Astrocyte of the cerebellum (primary cell): ENCODE measurements at regions not wholly inside any gene's neighbourhood (a gene's known extent, or its start where the extent isn't known, plus 50 kb on each side); places are given as distances from the start of the nearest gene placed in this dataset.

Experiments
- DNase-seq: peaks from one replicate; pipeline ENCODE4 v3.0.0-alpha.2; 2011; ENCODE audit warnings: low read depth
- H3K4me3 ChIP-seq: 2 replicates; pipeline ENCODE4 v1.5.1; 2011; ENCODE audit warnings: mild to moderate bottlenecking, low read depth, low read length, moderate library complexity
- in situ Hi-C: cut with HindIII; loops from 2 replicates; pipeline ENCODE4 v1.10.0; 2017; ENCODE audit warnings: low sequenced_read_pairs
- TF ChIP-seq, protein P1 (sequence below): IDR thresholded peaks from 2 replicates; pipeline ENCODE4 v1.5.1; 2012; ENCODE audit warnings: low read length, low read depth, moderate library complexity, mild to moderate bottlenecking; ENCODE audit errors: missing control alignments

DNA sequence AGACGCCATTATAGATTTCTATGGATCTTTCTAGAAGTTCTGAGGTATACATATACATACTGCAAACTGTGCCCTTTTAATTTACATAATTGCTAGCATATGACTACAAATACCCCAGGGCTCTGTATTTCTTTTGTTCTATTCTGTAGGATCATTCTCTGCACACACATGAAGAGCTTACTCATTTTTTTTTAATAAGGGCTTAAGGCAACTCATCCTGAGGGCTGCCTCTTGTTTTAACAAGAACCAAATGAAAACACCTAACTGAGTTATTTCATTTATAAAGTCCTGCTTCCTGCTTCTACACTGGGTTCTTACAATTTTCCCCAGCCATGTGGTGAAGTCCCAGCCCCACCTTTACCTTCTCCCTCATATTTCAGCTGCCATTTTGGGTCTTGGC is 390.5 kb downstream of the IRS1 start:
- in situ Hi-C loops: no loop called here
- H3K4me3 ChIP-seq: no peak overlapping the region
- DNase-seq: no peak
- TF ChIP-seq, protein P1, sequence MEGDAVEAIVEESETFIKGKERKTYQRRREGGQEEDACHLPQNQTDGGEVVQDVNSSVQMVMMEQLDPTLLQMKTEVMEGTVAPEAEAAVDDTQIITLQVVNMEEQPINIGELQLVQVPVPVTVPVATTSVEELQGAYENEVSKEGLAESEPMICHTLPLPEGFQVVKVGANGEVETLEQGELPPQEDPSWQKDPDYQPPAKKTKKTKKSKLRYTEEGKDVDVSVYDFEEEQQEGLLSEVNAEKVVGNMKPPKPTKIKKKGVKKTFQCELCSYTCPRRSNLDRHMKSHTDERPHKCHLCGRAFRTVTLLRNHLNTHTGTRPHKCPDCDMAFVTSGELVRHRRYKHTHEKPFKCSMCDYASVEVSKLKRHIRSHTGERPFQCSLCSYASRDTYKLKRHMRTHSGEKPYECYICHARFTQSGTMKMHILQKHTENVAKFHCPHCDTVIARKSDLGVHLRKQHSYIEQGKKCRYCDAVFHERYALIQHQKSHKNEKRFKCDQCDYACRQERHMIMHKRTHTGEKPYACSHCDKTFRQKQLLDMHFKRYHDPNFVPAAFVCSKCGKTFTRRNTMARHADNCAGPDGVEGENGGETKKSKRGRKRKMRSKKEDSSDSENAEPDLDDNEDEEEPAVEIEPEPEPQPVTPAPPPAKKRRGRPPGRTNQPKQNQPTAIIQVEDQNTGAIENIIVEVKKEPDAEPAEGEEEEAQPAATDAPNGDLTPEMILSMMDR: no peak

DNA sequence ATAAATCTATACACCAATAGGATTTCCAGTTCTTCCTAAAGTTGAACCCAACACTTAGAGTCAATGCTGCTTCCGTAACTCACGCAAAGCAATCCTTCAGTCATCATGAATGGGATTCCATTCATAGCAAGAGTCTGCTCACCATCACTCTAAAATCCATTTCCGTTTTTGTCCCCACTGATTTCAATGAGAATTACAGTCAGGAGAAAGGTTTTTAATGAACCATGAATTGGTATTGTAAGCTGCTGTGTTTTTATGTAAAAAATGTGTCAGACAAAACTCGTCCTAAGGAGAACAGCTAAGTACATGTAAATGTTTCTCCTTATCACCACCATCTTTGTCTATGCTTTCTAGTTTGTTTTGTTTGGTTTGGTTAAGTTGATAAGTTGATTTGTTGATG is 391.5 kb downstream of the IRS1 start:
- TF ChIP-seq, protein P1: no peak
- no peak for DNase-seq
- no peak overlapping the region for H3K4me3 ChIP-seq
- in situ Hi-C loops: no loop called here

DNA sequence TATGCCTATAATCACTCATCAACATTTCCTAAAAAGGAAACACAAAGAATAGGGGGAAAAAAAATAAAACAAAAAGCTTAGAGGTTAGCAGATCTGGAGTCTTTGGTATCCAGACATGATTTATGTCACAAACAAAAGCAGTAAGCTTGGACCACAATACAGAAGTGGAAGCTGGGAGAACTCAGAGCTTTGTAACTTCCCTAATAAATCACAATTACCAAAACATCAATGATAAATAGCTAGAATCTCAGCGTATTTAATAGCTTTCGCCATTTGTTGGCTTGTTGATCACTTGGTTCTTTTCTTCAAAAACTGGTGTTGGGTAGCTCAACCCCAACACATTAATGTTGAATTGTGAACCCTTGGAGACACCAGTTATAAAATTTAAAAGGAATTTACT is 392.5 kb downstream of the IRS1 start:
- in situ Hi-C loops: no loop called here
- TF ChIP-seq, protein P1: no peak
- DNase-seq: no peak
- H3K4me3 ChIP-seq: no peak overlapping the region

- DNase-seq: no peak
- TF ChIP-seq, protein P1: no peak
- no peak overlapping the region for H3K4me3 ChIP-seq
- in situ Hi-C loops: no loop called here
These were observed 394.2 kb downstream of the IRS1 start for GRCh38 chr2:226405465-226405864.

GRCh38 chr2:226403369-226403768 is 396.3 kb downstream of the IRS1 start:
- in situ Hi-C loops: no loop called here
- peak; percentile 19 for DNase-seq

DNA sequence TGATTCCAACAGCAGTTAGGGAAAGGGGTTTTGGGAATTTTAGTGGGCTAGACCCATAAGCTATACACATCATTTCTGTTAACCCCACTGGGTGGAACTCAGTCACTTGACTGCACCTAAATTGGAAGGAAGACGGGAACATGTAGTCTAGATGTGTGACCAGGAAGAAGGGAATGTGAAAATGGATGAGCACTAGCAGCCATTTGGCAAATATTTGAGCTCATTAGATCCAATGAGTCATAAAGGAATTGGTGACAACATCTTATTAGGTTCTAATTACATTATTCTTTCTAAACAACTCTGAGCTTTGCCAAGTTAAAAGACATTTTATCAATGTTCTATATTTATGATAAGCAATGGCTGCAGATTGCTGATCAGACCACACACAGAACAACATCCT is 400.6 kb downstream of the IRS1 start:
- in situ Hi-C loops: no loop called here
- H3K4me3 ChIP-seq: no peak overlapping the region
- TF ChIP-seq, protein P1: no peak
- DNase-seq: no peak

More at GRCh38 chr2:226403369-226403768, 396.3 kb downstream of the IRS1 start:
- TF ChIP-seq, protein P1: no peak
- no peak overlapping the region for H3K4me3 ChIP-seq

DNA sequence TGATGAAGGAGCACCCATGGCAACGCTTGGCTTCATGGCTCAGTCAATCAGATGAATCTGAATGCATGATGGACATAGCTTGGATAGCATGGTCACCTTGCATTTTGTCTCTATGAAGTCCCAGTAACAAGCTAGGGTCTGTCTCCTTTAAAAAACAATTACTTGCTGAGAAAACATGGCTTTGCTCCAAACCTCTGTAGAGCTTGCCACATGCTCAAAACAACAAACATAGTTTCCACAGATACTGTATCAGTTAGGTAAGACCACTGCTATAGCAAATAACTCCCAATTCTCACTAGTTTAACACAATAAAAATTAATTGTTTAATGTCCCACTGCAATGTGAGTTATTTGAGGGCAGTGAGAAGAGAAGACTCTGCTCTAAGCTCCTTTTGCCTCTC is 401.0 kb downstream of the IRS1 start:
- in situ Hi-C loops: no loop called here
- peak; percentile 57 for DNase-seq
- no peak overlapping the region for H3K4me3 ChIP-seq
- TF ChIP-seq, protein P1: no peak
